ENCODE measurements at regions not wholly inside any gene's neighbourhood (a gene's known extent, or its start where the extent isn't known, plus 50 kb on each side); places are given as distances from the start of the nearest gene placed in this dataset.
"Not testable (repeated sequence)": the region's sequence is repeated elsewhere in the genome, so short reads cannot be mapped to it uniquely, and the experiment has no call there.

- CTCF ChIA-PET = no interaction called here
- H3K9me3 ChIP-seq = 0 out of 2 replicates have a peak, but pooled peaks cover 10% of the 10 kb centered on the region
- peaks cover 19% of the 10 kb centered on the region for H3K9me3 Mint-ChIP-seq (ENCODE audit: unreplicated experiment)
- no peak overlapping the region for H3K4me3 ChIP-seq (ENCODE audit: low read depth, low read length)
- H3K4me1 ChIP-seq = no peaks in the 10 kb centered on the region
- no peaks in the 10 kb centered on the region for H3K4me1 Mint-ChIP-seq (ENCODE audit: low read depth, unreplicated experiment)
- H3K4me3 Mint-ChIP-seq (ENCODE audit: unreplicated experiment) = no peak overlapping the region
- DNase-seq = no peak
- H3K27me3 ChIP-seq (replicated peaks; ENCODE audit: control insufficient read depth, insufficient read depth, low read length) = no peaks in the 10 kb centered on the region
- no peaks in the 10 kb centered on the region for H3K36me3 ChIP-seq (ENCODE audit: control insufficient read depth, insufficient read depth, low read length)
- POLR2A ChIA-PET = no interaction called here
- BruUV-seq (replicated peaks) = no TSS peak
- intact Hi-C loops (cut with micrococcal nuclease; ENCODE audit: unreplicated experiment) = no loop called here
- H3K27me3 Mint-ChIP-seq (ENCODE audit: insufficient read depth, unreplicated experiment) = peaks cover 8% of the 10 kb centered on the region
- peaks cover 7% of the 10 kb centered on the region for H3K36me3 Mint-ChIP-seq (ENCODE audit: insufficient read depth, unreplicated experiment)
- TF ChIP-seq CTCF (IDR thresholded peaks at IDR 0.05; ENCODE audit: insufficient read depth in 1 of 2, low read depth in 1 of 2, low read length in 1 of 2, severe bottlenecking in 1 of 2, unreplicated experiment in 1 of 2) = no peak
- H3K27ac Mint-ChIP-seq (ENCODE audit: unreplicated experiment) = no peak overlapping the region
Observed at GRCh38 chr20:47850146-47850545, 64.9 kb upstream of the SULF2 start.

- H3K27ac Mint-ChIP-seq (ENCODE audit: unreplicated experiment) = no peak overlapping the region
- H3K4me1 Mint-ChIP-seq (ENCODE audit: low read depth, unreplicated experiment) = no peaks in the 10 kb centered on the region
- no peak for DNase-seq
- Histone ChIP-seq H3K4me3 (ENCODE audit: low read depth, low read length) (no peak overlapping the region), H3K36me3 (ENCODE audit: control insufficient read depth, insufficient read depth, low read length) (no peaks in the 10 kb centered on the region), H3K4me1 (no peaks in the 10 kb centered on the region), H3K9me3 (0 out of 2 replicates have a peak, but pooled peaks cover 10% of the 10 kb centered on the region), H3K27me3 (replicated peaks; ENCODE audit: control insufficient read depth, insufficient read depth, low read length) (no peaks in the 10 kb centered on the region)
- peaks cover 19% of the 10 kb centered on the region for H3K9me3 Mint-ChIP-seq (ENCODE audit: unreplicated experiment)
- CTCF ChIA-PET = no interaction called here
- intact Hi-C loops (cut with micrococcal nuclease; ENCODE audit: unreplicated experiment) = no loop called here
- TF ChIP-seq CTCF (IDR thresholded peaks at IDR 0.05; ENCODE audit: insufficient read depth in 1 of 2, low read depth in 1 of 2, low read length in 1 of 2, severe bottlenecking in 1 of 2, unreplicated experiment in 1 of 2) = no peak
- H3K27me3 Mint-ChIP-seq (ENCODE audit: insufficient read depth, unreplicated experiment) = peaks cover 8% of the 10 kb centered on the region
- H3K4me3 Mint-ChIP-seq (ENCODE audit: unreplicated experiment) = no peak overlapping the region
- H3K36me3 Mint-ChIP-seq (ENCODE audit: insufficient read depth, unreplicated experiment) = peaks cover 5% of the 10 kb centered on the region
- POLR2A ChIA-PET = no interaction called here
- no TSS peak for BruUV-seq (replicated peaks)
Observed at GRCh38 chr20:47849596-47849995, 64.3 kb upstream of the SULF2 start.

- H3K4me3 Mint-ChIP-seq (ENCODE audit: unreplicated experiment) = no peak overlapping the region
- peaks cover 8% of the 10 kb centered on the region for H3K27me3 Mint-ChIP-seq (ENCODE audit: insufficient read depth, unreplicated experiment)
- no peak overlapping the region for H3K4me3 ChIP-seq (ENCODE audit: low read depth, low read length)
- no peak for DNase-seq
- POLR2A ChIA-PET = no interaction called here
- no peaks in the 10 kb centered on the region for H3K4me1 Mint-ChIP-seq (ENCODE audit: low read depth, unreplicated experiment)
- H3K9me3 ChIP-seq = 0 out of 2 replicates have a peak, but pooled peaks cover 10% of the 10 kb centered on the region
- peaks cover 19% of the 10 kb centered on the region for H3K9me3 Mint-ChIP-seq (ENCODE audit: unreplicated experiment)
- peaks cover 3% of the 10 kb centered on the region; the same call in 1 of the 2 replicates for H3K4me1 ChIP-seq
- BruUV-seq (replicated peaks) = no TSS peak
- no peaks in the 10 kb centered on the region for H3K36me3 Mint-ChIP-seq (ENCODE audit: insufficient read depth, unreplicated experiment)
- CTCF ChIA-PET = no interaction called here
- intact Hi-C loops (cut with micrococcal nuclease; ENCODE audit: unreplicated experiment) = no loop called here
- no peaks in the 10 kb centered on the region for H3K27me3 ChIP-seq (replicated peaks; ENCODE audit: control insufficient read depth, insufficient read depth, low read length)
- H3K27ac Mint-ChIP-seq (ENCODE audit: unreplicated experiment) = no peak overlapping the region
- H3K36me3 ChIP-seq (ENCODE audit: control insufficient read depth, insufficient read depth, low read length) = no peaks in the 10 kb centered on the region
- TF ChIP-seq CTCF (IDR thresholded peaks at IDR 0.05; ENCODE audit: insufficient read depth in 1 of 2, low read depth in 1 of 2, low read length in 1 of 2, severe bottlenecking in 1 of 2, unreplicated experiment in 1 of 2) = no peak
Observed at GRCh38 chr20:47849006-47849405, 63.7 kb upstream of the SULF2 start.

GRCh38 chr20:47848534-47848933 is 63.3 kb upstream of the SULF2 start:
- H3K27me3 Mint-ChIP-seq (ENCODE audit: insufficient read depth, unreplicated experiment); BruUV-seq (replicated peaks); H3K36me3 ChIP-seq (ENCODE audit: control insufficient read depth, insufficient read depth, low read length); H3K27me3 ChIP-seq (replicated peaks; ENCODE audit: control insufficient read depth, insufficient read depth, low read length); H3K36me3 Mint-ChIP-seq (ENCODE audit: insufficient read depth, unreplicated experiment); H3K4me3 ChIP-seq (ENCODE audit: low read depth, low read length); H3K9me3 ChIP-seq; H3K27ac Mint-ChIP-seq (ENCODE audit: unreplicated experiment); DNase-seq; intact Hi-C loops (cut with micrococcal nuclease; ENCODE audit: unreplicated experiment); H3K4me1 Mint-ChIP-seq (ENCODE audit: low read depth, unreplicated experiment); CTCF ChIA-PET; POLR2A ChIA-PET; H3K4me3 Mint-ChIP-seq (ENCODE audit: unreplicated experiment); H3K4me1 ChIP-seq: not testable (repeated sequence)
- H3K9me3 Mint-ChIP-seq (ENCODE audit: unreplicated experiment) = peaks cover 19% of the 10 kb centered on the region

All from Caco-2 (cell line).